ENCODE measurements at regions not wholly inside any gene's neighbourhood (a gene's known extent, or its start where the extent isn't known, plus 50 kb on each side); places are given as distances from the start of the nearest gene placed in this dataset.

DNA sequence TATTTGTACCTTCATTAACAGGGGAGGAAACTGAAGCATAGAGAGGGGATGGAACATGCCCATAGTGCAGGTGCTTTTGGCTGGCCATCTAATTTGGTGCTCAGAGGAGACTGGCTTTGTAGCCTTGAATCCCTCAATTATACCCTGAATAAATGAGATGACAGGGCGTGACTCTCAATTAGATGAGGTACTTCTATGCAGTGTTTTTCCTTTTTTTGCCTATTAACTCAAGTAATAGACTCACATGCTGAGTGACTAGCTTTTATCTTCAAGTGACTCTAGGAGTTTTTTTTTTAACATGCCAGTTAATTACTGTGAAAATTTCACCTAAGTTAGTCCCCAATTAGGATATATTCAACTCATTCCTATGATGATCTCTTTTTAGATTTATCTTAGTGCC lies 243.7 kb downstream of the DACT1 start:
- TF ChIP-seq, protein P1, sequence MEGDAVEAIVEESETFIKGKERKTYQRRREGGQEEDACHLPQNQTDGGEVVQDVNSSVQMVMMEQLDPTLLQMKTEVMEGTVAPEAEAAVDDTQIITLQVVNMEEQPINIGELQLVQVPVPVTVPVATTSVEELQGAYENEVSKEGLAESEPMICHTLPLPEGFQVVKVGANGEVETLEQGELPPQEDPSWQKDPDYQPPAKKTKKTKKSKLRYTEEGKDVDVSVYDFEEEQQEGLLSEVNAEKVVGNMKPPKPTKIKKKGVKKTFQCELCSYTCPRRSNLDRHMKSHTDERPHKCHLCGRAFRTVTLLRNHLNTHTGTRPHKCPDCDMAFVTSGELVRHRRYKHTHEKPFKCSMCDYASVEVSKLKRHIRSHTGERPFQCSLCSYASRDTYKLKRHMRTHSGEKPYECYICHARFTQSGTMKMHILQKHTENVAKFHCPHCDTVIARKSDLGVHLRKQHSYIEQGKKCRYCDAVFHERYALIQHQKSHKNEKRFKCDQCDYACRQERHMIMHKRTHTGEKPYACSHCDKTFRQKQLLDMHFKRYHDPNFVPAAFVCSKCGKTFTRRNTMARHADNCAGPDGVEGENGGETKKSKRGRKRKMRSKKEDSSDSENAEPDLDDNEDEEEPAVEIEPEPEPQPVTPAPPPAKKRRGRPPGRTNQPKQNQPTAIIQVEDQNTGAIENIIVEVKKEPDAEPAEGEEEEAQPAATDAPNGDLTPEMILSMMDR (optimal IDR thresholded peaks at IDR 0.05 in 1 of 3, IDR thresholded peaks at IDR 0.05 in 1 of 3, conservative IDR thresholded peaks at IDR 0.05 in 1 of 3; ENCODE audit: extremely low read depth in 1 of 3, insufficient read depth in 2 of 3, low read length in 3 of 3) = no peak
- TF ChIP-seq EZH2 (IDR thresholded peaks at IDR 0.05; ENCODE audit: low read length) = no peak
- Histone ChIP-seq H2AFZ (ENCODE audit: control insufficient read depth, low read length) (no peak overlapping the region), H3K9ac (ENCODE audit: control insufficient read depth, extremely low read depth, insufficient read depth, low read length) (no peak overlapping the region), H3K4me2 (ENCODE audit: control insufficient read depth, extremely low read depth, insufficient read depth, low read depth, low read length) (no peak overlapping the region), H3K79me2 (ENCODE audit: control insufficient read depth, insufficient read depth, low read length) (no peaks in the 10 kb centered on the region), H3K9me1 (ENCODE audit: control insufficient read depth, extremely low read depth, insufficient read depth, low read length) (no peaks in the 10 kb centered on the region), H3K9me3 (ENCODE audit: control insufficient read depth, low read depth, low read length) (no peaks in the 10 kb centered on the region), H4K20me1 (ENCODE audit: control insufficient read depth, extremely low read depth, insufficient read depth, low read length) (no peaks in the 10 kb centered on the region), H3K4me3 (ENCODE audit: control insufficient read depth in 2 of 3, extremely low read depth in 1 of 3, insufficient read depth in 2 of 3, low read depth in 1 of 3, low read length in 3 of 3) (no peak overlapping the region), H3K27ac (ENCODE audit: control insufficient read depth, insufficient read depth, low read length) (no peak overlapping the region), H3K4me1 (ENCODE audit: control insufficient read depth, extremely low read depth, insufficient read depth, low read length) (no peaks in the 10 kb centered on the region), H3K36me3 (ENCODE audit: control insufficient read depth in 2 of 2, extremely low read depth in 1 of 2, insufficient read depth in 2 of 2, low read length in 2 of 2) (no peaks in the 10 kb centered on the region), H3K27me3 (ENCODE audit: control insufficient read depth, extremely low read depth, insufficient read depth, low read length) (no peaks in the 10 kb centered on the region)
- no peak for FAIRE-seq
- DNase-seq (ENCODE audit: low read depth, low spot score) = no peak
- dilution Hi-C loops (cut with MboI; ENCODE audit: extremely low pct_ligation_motif_present, low sequenced_read_pairs) = no loop called here

DNA sequence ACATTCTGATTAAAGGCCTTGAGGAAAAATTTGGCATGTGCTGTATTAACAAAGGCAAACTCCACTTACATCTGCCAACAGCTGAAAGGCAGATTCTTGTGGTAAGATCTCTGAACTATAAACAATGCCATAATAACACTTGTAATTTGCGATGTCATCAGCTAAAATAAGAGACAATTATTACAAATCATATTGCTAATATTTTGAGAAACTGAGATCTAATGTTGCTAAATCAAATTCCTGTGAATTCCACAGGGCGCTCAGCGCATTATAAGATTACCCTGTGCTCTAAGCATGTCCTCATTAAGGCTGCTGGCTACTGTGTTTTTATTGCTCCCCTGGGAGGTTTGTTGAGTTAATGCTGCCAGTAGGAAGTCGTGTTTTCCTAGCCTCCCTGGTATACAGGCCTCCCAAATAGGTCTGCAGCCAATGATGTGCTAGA lies 244.8 kb downstream of the DACT1 start:
- Histone ChIP-seq H3K36me3 (ENCODE audit: control insufficient read depth in 2 of 2, extremely low read depth in 1 of 2, insufficient read depth in 2 of 2, low read length in 2 of 2) (no peaks in the 10 kb centered on the region), H3K4me1 (ENCODE audit: control insufficient read depth, extremely low read depth, insufficient read depth, low read length) (peaks cover 3% of the 10 kb centered on the region), H3K4me3 (ENCODE audit: control insufficient read depth in 2 of 3, extremely low read depth in 1 of 3, insufficient read depth in 2 of 3, low read depth in 1 of 3, low read length in 3 of 3) (no peak overlapping the region), H3K27me3 (ENCODE audit: control insufficient read depth, extremely low read depth, insufficient read depth, low read length) (no peaks in the 10 kb centered on the region), H3K79me2 (ENCODE audit: control insufficient read depth, insufficient read depth, low read length) (no peaks in the 10 kb centered on the region), H3K9me1 (ENCODE audit: control insufficient read depth, extremely low read depth, insufficient read depth, low read length) (no peaks in the 10 kb centered on the region), H2AFZ (ENCODE audit: control insufficient read depth, low read length) (no peak overlapping the region), H3K9me3 (ENCODE audit: control insufficient read depth, low read depth, low read length) (no peaks in the 10 kb centered on the region), H3K9ac (ENCODE audit: control insufficient read depth, extremely low read depth, insufficient read depth, low read length) (no peak overlapping the region), H4K20me1 (ENCODE audit: control insufficient read depth, extremely low read depth, insufficient read depth, low read length) (no peaks in the 10 kb centered on the region), H3K27ac (ENCODE audit: control insufficient read depth, insufficient read depth, low read length) (no peak overlapping the region), H3K4me2 (ENCODE audit: control insufficient read depth, extremely low read depth, insufficient read depth, low read depth, low read length) (no peak overlapping the region)
- no peak for TF ChIP-seq EZH2 (IDR thresholded peaks at IDR 0.05; ENCODE audit: low read length)
- TF ChIP-seq, protein P1 (optimal IDR thresholded peaks at IDR 0.05 in 1 of 3, IDR thresholded peaks at IDR 0.05 in 1 of 3, conservative IDR thresholded peaks at IDR 0.05 in 1 of 3; ENCODE audit: extremely low read depth in 1 of 3, insufficient read depth in 2 of 3, low read length in 3 of 3) = no peak
- DNase-seq (ENCODE audit: low read depth, low spot score) (no peak), FAIRE-seq (no peak)
- dilution Hi-C loops (cut with MboI; ENCODE audit: extremely low pct_ligation_motif_present, low sequenced_read_pairs) = no loop called here

All from keratinocyte (primary cell).